D721Med (cell line): ENCODE measurements at regions not wholly inside any gene's neighbourhood (a gene's known extent, or its start where the extent isn't known, plus 50 kb on each side); places are given as distances from the start of the nearest gene placed in this dataset.

Experiments used
- DNase-seq: peaks from one replicate; pipeline ENCODE4 v3.0.0; 2011; ENCODE audit warnings: low spot score; ENCODE audit not compliant: insufficient read length
- FAIRE-seq: peaks from 2 replicates; lab custom pipeline; 2011; peaks lifted over from hg19 to GRCh38; lab: Jason Lieb, UNC
- CTCF ChIP-seq: IDR thresholded peaks from 2 replicates; pipeline ENCODE4 v1.5.1; 2012; ENCODE audit warnings: mild to moderate bottlenecking, control low read depth; ENCODE audit not compliant: insufficient read depth; ENCODE audit errors: missing control alignments

DNA sequence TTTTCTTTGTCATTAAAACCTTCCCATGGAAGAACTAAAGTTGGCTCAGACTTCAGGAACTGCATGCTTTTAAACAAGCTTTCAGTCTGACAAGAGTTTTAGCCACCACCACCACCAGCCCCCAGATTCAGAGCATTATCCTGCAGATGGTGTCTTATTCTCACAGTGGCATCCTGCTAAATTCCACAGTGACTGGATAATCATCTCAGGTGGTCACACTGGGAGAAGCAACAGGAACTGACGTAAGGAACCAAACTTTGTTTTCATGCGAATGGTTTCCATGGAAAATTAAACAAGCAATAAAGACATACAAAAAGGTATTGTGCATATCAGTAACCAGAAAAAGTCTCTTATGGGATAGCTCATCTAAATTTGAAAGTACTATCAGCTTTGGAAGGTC lies 370.7 kb downstream of the FBXW7 start:
- TF ChIP-seq CTCF, result no peak
- DNase-seq, result no peak
- no peak for FAIRE-seq

DNA sequence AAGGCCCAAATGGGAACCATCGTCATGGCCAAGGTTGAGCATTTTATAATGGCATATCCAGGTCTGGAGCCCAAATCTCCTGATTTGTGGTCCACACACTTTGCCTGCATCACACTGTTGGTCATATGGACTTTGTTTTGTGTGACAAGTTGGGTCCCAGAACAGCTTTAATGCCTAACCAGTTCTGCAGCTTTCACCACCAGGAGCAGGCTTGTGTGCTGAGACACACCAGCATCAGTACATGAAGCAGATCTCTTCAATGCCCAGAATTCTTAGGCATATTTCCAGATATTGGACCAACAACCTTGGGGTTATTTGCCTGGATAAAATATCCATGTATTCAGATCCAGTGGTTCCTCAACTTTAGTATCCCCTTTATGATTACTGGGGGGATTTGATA lies 371.3 kb downstream of the FBXW7 start:
- FAIRE-seq (no peak), DNase-seq (no peak)
- TF ChIP-seq CTCF, result no peak

DNA sequence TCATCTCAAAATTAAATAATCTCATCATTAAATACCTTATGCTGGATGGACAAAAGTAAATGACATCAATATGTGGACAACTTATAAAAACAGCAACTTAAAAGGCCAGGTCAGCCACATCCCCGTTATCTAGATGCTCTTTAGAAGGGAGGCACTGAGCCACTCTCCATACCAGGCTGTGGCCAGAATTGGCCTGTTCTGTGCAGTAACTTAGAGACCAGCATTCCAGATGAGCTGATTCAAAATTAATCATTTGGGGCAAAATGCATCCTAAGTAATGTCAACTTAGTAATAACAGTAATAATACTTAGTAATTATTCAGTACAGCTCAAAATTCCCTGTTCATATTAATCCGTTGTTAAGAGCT lies 373.6 kb downstream of the FBXW7 start:
- DNase-seq (no peak), FAIRE-seq (no peak)
- TF ChIP-seq CTCF, result no peak

GRCh38 chr4:152161676-152162330 lies 374.1 kb downstream of the FBXW7 start:
- DNase-seq (no peak), FAIRE-seq (no peak)
- TF ChIP-seq CTCF, result no peak

GRCh38 chr4:152160225-152160800 lies 375.6 kb downstream of the FBXW7 start:
- DNase-seq (no peak), FAIRE-seq (peak; percentile 97)
- TF ChIP-seq CTCF, result peak; percentile 1

GRCh38 chr4:152159773-152160172 lies 376.1 kb downstream of the FBXW7 start:
- TF ChIP-seq CTCF, result no peak
- DNase-seq, result no peak
- FAIRE-seq, result peak; percentile 25

- no peak for FAIRE-seq
- no peak for DNase-seq
These were observed 377.7 kb downstream of the FBXW7 start for GRCh38 chr4:152158225-152158624.

More at GRCh38 chr4:152158225-152158624, 377.7 kb downstream of the FBXW7 start:
- no peak for TF ChIP-seq CTCF
